ENCODE measurements at regions not wholly inside any gene's neighbourhood (a gene's known extent, or its start where the extent isn't known, plus 50 kb on each side); places are given as distances from the start of the nearest gene placed in this dataset.

- DNase-seq (ENCODE audit: low read depth), result no peak
These were observed 57.2 kb upstream of the ACVR1 start for GRCh38 chr2:157933160-157933920.

GRCh38 chr2:157932480-157933159, 56.5 kb upstream of the ACVR1 start:
- no peak for DNase-seq (ENCODE audit: low read depth)

DNA sequence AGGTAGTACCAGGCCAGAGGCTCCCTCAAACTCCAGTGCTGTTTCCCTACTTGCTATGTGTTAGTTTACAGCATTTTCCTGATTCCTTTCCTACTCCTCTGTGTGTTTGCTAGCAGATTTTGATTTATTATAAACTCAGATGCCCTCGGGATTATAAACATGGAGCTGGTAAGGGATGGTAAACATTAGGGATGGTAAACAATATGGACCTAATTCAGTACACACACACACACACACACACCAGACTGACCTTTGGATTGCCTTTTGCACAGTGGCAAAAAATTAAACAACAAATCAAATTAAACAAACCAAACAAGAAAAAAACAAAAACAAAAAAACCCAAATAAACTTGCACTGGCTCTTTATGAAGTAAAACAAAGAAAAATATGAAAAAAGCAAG, 55.4 kb upstream of the ACVR1 start:
- DNase-seq (ENCODE audit: low read depth), result no peak

DNA sequence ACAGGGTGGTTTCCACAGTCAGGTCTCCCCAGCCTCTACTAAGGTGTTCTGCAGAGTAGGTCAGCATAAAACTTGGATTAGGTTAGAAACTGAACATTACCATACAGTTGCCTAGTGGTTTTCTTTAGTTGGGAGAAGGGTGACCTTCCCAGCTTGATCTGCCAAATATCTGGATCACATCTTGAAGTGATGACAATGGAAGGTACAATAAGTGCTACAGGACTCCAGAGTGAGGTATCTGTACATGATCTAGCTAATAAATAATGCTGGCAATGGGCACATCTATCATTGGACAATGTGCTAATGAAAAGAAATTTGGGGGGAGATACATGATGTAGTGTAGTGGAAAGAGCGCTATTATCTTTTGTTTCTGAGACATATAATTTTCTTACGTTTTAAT, 54.6 kb upstream of the ACVR1 start:
- DNase-seq (ENCODE audit: low read depth), result no peak

DNA sequence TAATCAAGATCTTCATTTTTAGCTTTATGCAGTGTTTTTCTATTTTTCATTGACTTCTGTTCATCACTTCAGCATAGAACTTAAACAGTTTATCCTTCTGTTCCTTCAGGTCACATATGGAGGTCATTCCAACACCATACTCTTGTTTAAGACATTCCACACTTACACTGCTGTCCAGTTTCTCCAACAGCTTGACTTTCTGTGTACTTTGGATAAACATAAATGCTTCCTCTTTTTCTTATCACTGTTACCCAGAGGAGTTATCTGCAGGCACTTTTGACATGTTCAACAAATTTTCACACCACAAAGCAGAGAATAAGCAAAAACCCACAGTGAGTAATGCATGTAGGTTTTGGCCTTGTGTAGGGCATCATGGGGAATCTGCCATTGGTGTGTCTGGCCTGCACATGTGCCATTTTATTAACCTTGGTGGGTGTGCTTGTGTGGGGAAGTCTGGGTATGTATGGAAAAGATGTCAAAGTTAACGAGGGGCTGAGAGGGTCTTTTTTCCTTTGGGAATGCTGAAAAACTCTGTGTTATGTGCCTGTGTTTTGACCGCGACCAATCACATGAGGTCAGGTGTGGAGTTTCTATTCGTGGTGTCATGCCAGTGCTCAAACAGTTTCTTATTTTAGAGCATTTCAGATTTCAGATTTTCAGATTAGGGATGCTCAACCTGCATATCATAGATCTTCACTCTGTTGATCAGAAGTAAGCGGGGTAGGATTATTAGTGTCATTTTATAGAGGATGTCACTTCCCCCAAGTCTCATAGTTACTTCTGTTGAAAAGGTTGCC, 53.9 kb upstream of the ACVR1 start:
- no peak for DNase-seq (ENCODE audit: low read depth)

GRCh38 chr2:157928372-157928771, 52.2 kb upstream of the ACVR1 start:
- DNase-seq (ENCODE audit: low read depth), result no peak

DNA sequence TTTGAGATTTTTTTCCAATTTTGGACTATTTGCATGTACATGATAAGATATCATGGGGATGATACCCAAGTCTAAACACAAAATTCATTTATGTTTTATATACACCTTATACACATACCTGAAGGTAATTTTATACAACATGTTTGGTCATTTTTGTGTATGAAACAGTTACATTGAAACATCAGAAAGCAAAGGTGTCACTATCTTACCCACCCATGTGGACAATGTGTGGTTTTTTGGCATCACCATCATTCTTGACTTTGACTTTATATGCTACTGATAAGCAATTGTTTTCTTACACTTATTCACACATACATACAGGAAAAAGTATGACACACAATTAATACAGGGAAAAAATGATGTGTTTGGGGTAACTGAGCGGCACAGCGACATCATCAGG, 51.0 kb upstream of the ACVR1 start:
- DNase-seq (ENCODE audit: low read depth), result no peak

All from non-pigmented ciliary epithelial cell (primary cell).